ENCODE measurements at regions not wholly inside any gene's neighbourhood (a gene's known extent, or its start where the extent isn't known, plus 50 kb on each side); places are given as distances from the start of the nearest gene placed in this dataset.

GRCh38 chr1:221801773-221802516 is 60.1 kb upstream of the DUSP10 start:
- DNase-seq = no peak

DNA sequence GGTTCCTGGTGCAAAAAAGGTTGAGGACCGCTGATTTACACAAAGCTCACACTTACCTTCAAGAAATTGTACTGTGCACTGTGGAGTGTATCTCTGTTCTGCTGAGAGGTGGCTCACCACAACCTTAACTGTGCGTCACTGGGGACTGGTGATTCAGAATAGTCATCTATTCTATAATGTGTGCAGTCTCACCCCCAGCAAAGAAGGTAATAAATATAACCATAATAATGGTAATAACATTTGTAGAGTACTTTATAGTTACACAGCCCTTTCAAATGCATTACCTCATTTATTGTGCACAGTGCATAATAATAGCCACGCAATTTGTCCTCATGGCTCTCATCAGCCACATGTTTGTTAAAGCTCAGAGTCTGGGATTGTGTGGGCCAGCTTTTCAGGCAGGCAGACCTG is 59.4 kb upstream of the DUSP10 start:
- no peak for DNase-seq

DNA sequence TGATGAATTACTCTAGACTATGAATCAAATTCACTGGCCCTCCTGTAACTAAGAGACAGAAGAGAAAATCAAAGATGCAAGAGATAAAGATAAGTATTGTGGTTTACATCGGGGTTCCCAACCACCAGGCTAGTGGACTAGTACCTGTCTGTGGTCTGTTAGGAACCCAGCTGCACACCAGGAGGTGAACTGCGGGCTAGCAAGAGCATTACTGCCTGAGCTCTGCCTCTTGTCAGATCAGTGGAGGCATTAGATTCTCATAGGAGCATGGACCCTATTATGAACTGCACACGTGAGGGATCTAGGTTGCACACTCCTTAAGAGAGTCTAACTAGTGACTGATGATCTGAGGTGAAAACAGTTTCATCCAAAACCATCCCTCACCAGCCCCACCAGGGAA is 58.9 kb upstream of the DUSP10 start:
- DNase-seq = no peak

DNA sequence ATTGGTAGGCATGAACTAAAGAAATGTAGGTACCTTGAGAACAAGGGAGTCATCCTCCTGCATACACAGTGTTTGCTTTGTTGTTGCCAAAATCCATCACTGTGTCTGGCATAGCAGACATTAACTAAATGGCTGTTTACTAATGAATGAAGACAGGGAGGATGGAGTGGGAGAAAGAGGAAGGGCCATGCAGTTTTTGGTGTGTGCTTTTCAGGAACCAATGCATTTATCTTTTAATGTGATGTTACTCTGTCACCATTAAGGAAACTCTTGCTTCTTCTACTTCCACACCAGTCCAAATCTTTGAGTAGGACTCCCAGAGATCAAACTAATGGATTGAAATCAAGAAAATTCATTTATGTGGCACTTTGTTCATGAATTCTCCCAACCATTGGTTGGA is 55.6 kb upstream of the DUSP10 start:
- DNase-seq = no peak

- DNase-seq = no peak
Observed at GRCh38 chr1:221796700-221797099, 54.8 kb upstream of the DUSP10 start.

- DNase-seq = no peak
Observed at GRCh38 chr1:221795380-221795779, 53.5 kb upstream of the DUSP10 start.

- no peak for DNase-seq
Observed at GRCh38 chr1:221794935-221795334, 53.0 kb upstream of the DUSP10 start.

DNA sequence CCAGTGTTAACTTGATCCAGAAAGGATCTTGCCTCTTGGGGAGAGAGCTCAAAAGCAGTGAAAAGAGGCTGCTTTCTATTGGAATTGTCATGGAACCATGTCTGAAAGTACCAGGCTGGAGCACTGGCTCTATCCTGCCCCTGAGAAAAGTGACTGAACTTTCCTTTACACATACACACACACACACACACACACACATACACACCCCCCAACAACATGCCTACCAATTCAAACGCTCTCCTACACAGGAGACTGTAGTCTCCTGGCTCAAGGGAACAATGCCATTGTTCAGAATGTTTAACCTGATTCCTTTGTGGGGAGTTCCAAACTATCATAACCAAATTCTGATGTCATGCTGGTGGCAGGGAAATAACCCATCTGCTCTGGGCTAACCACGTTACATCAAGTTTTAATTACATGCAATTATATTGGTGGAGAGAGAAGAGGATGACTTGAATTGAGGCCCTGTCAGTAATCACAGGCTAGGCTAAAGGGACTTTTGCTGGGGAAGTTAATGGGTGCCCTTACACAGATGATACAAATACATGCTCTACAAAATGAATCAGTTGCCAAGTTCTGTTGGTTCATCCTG is 52.3 kb upstream of the DUSP10 start:
- no peak for DNase-seq

DNA sequence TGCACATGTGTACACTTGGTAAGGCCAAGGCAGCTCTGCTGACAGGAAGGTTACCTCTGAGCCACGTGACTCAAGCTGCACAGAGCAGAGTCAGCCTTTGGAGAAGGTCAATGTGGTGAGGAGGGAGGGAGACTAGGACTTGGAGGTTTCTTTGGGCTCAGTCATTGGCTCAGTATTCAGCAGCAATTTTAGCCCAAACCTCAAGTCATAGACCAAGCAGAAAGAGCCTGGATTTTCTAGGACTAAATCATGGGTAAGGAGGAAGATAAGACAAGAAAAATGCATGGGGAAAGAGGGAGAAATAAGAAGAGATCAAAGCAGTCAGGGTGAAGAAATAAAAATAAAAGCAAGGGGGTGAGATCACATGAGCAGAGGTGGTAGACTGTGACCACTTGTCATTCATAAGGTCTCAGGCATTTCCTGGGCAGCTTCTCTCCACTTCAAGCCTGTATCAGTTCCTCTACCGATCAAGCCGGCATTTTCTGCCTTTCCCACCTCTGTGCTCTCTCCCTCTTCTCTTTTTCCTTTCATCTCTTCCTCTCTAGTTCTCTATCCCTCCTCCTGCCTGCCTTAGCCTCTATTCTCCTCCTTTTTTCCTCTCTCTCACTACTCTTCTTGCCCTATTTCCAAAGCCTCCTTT is 51.7 kb upstream of the DUSP10 start:
- no peak for DNase-seq

GRCh38 chr1:221791846-221792245 is 50.0 kb upstream of the DUSP10 start:
- no peak for DNase-seq
